ENCODE measurements at regions not wholly inside any gene's neighbourhood (a gene's known extent, or its start where the extent isn't known, plus 50 kb on each side); places are given as distances from the start of the nearest gene placed in this dataset.
A peak's percentile ranks its signal among the peaks of the same experiment; 100 is the strongest.
"Not testable (repeated sequence)": the region's sequence is repeated elsewhere in the genome, so short reads cannot be mapped to it uniquely, and the experiment has no call there.

GRCh38 chr6:17012421-17013225 is 89.2 kb upstream of the STMND1 start:
- DNase-seq (ENCODE audit: low spot score) = no peak

DNA sequence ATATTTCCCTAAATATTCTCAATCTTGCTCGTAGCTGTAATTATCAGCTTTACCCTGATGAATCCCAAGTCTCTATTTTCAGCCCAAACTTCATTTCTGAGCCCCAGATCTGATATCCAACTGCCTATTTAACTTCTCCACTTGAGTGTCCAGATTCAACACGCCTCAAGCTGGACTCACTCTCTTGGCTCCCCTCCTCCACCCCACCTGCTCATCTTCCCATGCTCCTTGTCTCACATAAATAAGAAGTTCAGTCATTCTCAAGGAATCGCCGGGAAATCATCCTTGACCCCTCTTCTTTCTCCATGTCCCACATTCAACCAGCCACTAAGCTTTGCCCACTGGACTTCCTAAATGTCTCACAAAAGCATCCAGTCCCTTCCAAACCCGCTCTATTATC is 89.9 kb upstream of the STMND1 start:
- DNase-seq (ENCODE audit: low spot score) = no peak

DNA sequence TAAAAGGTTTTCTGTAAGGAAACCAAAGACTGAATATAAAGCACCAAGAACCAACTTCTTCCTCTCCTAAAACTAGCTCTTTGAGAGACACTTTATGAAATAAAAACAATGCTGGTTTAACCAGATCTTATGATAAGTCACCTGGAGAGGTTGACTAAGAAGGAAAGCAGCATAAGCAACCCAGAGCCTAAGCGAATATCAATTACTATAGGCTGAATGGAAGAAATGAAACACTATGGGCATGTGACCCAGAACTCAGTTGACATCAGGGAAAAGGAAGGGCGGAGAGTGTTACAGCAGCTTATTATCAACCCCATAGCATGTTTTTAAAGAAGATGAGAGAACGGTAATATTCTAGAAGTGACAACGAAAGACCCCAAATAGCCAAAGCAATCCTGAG is 94.1 kb upstream of the STMND1 start:
- no peak for DNase-seq (ENCODE audit: low spot score)

GRCh38 chr6:17006543-17006942 is 95.3 kb upstream of the STMND1 start:
- DNase-seq (ENCODE audit: low spot score) = no peak

GRCh38 chr6:17004269-17004668 is 97.6 kb upstream of the STMND1 start:
- DNase-seq (ENCODE audit: low spot score) = no peak

DNA sequence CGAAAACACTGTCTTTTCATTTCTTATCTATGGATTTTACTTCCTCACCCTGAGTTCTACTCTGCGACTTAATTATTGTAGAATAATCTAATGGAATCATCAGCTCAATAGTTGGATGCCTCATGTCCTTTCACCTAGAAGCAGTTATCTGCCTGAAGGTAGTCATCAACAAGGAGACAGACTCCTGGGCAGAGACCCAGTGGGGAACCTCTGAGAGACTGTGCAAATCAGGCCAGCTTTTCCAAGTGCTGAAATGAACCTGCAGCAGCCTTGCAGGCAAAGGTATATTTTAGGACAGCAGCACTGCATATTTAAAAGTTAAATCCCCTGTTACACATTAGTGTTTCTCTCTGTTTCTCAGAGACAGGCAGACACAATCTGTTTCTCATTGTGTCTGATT is 99.7 kb upstream of the STMND1 start:
- no peak for DNase-seq (ENCODE audit: low spot score)

GRCh38 chr6:17001188-17001587 is 100.7 kb upstream of the STMND1 start:
- DNase-seq (ENCODE audit: low spot score) = no peak

DNA sequence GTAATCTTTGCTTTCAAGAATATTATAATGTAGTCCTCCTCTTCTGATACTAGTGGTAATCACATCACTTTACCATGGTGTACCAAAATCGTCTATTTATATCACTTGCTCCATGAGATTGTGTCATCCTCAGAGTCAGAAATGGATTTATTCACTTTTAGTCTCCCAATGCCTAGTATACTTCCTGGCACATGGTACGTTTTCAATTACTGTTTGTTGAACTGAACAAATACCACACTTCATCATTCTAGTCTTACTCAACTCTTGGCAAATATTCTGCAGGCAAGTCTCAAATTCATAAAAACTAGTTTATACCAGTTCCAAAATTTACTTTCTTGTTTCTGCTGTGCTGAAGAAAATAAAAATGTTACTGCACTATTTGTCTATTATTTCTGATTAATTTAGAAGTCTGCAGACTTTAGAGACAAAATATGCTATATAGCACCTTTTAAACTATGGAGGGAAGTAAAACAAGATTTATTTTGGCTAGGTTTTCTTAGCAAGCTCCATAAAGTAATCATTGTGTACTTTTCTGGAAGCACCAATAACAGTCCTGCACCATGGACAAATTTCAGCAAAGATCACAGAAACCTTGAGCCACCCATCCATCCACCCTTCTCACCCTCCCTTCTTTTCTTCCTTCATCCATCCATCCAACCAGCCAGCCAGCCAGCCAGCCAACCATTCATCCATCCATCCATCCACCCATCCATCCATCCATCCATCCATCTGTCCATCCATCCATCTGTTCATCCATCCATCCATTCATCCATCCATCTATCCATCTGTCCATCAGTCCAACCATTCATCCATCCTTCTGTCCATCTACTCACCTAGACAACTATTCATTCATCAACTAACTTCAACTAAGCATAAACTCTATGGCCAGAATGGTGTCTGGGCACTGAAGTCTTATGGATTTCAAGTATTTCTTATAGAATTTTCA is 102.1 kb upstream of the STMND1 start:
- DNase-seq (ENCODE audit: low spot score) = no peak

DNA sequence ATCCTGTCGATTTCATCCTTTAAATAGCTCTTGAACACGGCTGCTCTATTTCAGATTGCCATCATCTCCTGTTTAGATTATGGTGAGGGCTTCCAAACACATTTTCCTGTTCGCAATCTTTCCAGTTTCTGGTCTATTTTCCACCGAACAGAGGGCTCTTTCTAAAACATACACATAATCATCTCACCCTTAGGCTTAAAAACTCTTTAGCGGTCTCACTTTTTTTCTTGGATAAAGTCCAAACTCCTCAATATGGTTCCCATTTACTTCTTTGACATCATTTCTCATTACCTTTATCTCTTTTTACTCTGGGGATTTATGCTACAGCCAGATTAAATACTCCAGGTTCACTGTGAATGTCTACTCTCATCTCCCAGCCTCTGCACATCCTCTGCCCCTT is 103.4 kb upstream of the STMND1 start:
- DNase-seq (ENCODE audit: low spot score) = no peak

DNA sequence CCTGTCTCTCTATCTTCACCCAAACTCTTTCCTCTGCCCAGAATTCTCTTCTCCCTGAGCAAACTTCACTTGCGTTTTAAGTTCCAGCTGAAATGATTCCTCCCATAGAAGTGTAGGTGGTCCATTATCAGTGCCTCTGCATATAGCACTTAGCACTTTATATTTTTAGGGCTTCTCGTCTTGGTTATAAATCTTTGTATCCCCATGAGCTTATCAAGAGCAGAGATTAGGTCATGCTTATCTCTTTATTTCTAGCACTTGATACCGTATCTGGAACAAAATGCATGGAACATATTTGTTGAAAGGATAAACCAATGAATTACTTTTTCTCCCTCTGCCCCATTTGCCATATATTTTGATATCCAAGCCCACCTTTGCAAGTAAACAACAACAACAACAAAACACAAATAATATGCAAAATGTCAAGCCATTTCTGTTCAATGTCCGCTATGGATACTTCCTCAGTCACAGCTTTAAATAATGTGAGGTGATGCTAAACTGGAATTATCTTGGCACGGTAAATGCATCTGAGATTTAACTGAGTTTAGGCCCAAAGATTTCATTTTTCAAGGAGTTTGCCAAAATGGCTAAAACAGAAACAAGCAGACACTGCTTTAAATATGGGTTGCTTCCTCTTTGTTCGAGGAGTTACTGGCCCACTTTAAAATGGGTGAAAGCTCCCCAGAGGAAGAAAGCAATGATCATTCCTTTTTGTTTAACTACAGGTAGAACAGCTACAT is 106.2 kb upstream of the STMND1 start:
- no peak for DNase-seq (ENCODE audit: low spot score)

- no peak for DNase-seq (ENCODE audit: low spot score)
Observed at GRCh38 chr6:16993396-16993795, 108.5 kb upstream of the STMND1 start.

GRCh38 chr6:16991981-16992629 is 109.7 kb upstream of the STMND1 start:
- DNase-seq (ENCODE audit: low spot score) = no peak

DNA sequence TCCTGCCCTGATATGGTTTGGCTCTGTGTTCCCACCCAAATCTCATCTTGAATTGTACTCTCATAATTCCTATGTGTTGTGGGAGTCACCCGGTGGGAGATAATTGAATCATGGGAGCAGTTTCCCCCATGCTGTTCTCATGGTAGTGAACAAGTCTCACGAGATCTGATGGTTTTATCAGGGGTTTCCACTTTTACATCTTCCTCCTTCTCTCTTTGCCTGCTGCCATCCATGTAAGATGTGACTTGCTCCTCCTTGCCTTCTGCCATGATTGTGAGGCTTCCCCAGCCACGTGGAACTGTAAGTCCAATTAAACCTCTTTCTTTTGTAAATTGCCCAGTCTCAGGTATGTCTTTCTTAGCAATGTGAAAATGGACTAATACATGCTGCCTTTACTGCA is 111.9 kb upstream of the STMND1 start:
- DNase-seq (ENCODE audit: low spot score) = not testable (repeated sequence)

- DNase-seq (ENCODE audit: low spot score) = no peak
Observed at GRCh38 chr6:16989382-16989781, 112.5 kb upstream of the STMND1 start.

GRCh38 chr6:16987996-16988395 is 113.9 kb upstream of the STMND1 start:
- DNase-seq (ENCODE audit: low spot score) = no peak

DNA sequence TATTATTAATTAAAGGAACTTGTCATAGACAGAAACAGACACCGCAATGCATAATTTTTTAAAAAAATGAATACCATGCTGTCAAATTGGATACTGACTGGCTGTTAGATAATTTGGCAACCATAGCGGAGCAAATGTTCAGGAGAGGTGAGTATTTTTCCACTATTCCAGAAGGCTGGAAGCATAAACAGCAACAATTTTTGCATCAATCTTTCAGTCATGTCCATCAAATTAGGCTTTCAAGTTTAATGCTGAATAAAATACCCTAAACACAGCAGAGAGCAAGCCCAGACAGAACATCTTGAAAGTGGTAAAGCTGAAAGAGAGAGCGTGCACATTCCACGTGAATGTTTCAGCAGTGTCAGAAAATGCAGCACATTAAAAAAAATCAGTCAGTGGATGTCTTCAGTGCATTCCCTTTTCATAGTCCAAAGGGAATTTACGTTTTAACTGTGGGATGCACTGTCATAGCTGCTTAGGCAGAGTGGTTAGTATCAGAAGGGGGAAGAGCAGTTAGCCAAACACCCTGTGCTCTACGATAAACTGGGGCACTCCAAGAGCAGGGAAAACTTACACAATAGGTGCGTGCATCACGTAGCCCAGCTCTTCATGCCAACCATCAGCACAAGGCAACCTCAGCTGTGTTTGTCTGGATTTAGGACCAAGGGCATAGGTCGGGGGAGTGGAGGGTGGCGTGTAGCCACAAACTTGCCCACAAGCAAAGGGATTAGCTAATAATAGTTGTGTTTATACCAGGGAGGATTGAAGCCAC is 116.2 kb upstream of the STMND1 start:
- DNase-seq (ENCODE audit: low spot score) = no peak

- DNase-seq (ENCODE audit: low spot score) = peak; percentile 68
Observed at GRCh38 chr6:16982807-16983206, 119.0 kb upstream of the STMND1 start.

GRCh38 chr6:16979677-16980370 is 122.0 kb upstream of the STMND1 start:
- no peak for DNase-seq (ENCODE audit: low spot score)

- no peak for DNase-seq (ENCODE audit: low spot score)
Observed at GRCh38 chr6:16978686-16979085, 123.2 kb upstream of the STMND1 start.

DNA sequence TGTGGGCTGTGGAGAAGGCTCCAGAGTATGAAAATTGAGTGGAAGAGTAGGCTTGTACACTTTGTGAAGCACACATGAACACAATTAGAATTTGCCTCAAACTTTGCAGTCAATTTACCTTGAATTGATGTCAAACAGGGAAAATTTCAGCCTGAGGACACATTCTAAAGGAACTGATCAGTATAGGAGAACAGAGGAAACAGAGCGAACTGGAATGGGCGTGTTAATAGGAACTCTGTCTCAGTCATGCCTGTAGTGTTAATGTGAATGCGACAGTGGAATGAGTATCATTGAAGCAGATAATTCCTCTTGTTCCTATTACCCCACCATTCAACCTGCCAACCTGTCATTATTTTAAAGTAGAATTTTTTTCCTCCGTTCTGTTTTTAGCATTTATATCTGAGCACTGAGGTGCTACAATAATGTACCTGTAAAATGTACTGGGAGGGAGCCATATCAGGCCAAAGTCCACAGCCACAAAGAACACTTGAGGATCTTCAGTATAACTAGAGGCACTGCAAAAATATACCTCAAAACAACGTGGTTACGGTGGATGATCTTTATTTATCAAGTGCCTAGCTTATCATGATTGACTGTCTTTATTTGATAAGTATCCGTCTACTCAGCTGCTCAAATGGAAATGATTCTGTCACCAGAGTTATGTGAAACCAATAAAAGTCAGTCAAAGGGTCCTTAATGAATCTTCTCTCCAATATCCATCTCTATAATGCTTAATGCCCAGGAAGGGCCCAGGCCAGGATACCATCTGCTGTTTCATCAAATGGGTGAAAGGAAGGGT is 125.3 kb upstream of the STMND1 start:
- DNase-seq (ENCODE audit: low spot score) = no peak

Measured in left forelimb (tissue), 1 donor.